Limb (tissue), 2 donors: ENCODE measurements at regions not wholly inside any gene's neighbourhood (a gene's known extent, or its start where the extent isn't known, plus 50 kb on each side); places are given as distances from the start of the nearest gene placed in this dataset.
"Not testable (repeated sequence)": the region's sequence is repeated elsewhere in the genome, so short reads cannot be mapped to it uniquely, and the experiment has no call there.

Experiments used
- DNase-seq, 2 donors: peaks; one replicate each; pipeline ENCODE4 v3.0.0-alpha.2; 2016; ENCODE audit errors: extremely low spot score in 2 of 2

DNA sequence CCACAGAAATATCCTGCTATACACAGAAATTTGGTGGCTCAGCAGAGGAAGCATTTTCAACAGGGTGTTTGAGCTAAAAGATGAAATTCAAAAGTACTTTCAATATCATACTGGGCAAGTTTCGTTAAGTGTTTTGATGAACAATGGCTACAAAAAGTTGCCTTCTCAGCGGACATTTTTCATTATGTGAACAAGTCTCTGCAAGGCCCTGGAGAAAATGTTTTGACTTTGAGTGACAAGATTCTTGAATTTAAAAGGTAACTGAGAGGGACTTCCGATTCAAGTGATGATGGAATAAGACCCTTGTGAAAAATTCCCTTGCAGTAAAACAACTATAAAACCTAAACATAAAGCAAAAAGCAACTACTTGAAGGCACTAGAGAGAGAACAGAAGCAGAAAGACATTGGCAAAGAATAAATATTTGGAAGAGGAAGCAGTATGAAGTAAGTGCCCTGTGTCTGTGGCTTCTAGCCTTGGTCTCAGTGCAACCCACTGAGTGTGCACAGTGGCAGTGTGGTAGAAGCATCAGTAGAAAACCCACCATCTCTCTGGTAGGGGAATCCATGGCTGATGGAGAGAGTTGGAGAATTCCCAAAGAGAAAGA is 62.5 kb upstream of the NAMPT start:
- DNase-seq, result no peak

DNA sequence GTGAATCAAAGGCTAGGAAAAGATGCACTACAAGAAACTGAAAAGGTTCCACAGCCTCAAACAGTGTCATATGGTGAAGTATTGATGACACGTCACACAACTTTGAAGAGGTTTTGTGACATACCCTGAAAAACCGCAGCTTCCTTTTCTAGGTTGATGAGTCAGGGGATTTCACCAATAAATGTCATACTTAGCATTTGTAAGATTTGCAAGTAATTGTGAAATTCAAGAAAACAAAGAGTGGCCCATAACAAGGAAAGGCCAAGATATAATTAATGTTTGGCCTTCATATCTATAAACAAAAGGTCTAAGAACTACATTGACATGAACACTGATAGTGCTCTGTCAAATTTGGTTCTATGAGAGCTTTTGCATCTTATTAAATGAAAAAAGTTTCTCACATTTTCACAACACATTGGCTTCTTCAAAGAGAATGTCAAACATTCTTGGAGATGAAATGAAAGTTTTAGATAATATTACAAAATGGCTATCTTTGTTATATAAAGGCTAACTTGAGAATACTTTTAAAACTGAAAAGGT is 62.0 kb upstream of the NAMPT start:
- DNase-seq, result no peak

DNA sequence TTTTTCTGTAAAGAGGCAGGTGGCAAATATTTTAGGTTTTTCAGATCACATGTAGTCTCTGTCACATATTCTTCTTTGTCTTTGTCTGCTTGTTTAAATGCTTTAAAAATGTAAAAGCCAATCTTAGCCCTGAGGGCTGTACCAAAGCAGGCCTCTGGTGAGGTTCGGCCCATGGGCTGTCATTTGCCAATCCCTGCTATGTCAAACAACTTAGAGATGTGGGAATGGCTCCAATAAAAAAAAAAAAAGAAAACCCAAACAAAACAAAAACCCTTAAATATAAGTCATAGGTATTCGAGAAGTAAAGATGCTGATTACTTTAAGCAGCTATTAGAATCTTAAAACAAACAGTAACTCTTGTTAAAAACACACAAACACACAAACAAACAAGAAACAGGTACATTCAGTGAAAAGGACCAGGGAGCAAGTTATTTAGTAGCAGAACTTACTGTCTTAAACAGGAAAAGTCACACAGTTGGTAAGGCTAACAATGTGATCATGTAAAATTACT is 61.4 kb upstream of the NAMPT start:
- DNase-seq, result no peak

DNA sequence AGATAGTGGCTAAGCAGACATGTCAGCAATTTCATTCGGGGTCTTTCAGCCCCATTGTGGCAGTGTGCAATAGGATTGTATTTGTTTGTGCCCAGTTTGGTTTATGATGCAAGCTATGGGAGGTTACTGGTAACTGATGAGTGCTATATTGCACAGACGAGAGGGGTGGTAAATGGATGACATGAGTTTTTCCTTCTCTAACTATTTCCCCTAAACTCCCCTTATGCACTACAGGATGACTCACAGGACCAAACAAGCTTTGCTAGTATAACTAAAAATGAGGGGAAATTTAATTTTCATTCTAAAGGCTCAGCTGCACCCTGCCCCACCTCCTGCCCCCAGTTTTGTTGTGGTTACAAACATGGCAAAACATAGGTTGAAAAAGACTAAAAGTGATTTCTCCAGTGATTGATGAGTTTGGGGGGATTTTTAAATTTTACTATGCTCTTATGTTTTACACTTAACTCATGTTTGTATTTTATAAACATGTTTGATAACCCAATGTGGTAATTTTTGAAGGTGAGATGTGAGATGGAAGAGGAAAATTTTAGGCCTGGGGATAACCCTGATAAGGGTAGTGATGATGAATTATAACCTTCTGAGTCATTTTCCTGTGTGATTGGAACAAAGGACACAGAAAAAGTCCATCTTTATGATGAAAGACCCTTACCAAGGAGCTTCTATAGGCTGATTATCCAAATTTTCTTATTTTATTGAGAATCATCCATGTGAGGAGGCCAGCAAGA is 60.8 kb upstream of the NAMPT start:
- DNase-seq, result no peak

DNA sequence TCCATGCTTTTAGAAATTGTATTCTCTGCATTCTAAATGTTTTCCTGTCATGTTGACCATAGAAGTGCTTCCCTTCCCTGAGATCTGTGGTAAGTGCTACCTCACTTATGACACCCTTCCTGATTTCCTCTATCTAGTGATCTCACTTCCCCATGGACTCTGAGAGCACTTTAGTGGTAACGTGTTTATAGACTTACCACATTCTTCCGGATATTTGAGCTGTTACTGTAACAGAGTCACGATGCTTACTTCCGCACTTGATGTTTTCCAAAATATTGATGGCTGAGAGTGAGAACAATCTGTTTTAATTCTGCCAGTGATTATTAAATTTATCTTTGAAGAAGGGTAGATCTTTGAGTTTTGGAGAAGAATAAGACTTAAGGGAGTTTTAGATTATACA is 60.1 kb upstream of the NAMPT start:
- no peak for DNase-seq

DNA sequence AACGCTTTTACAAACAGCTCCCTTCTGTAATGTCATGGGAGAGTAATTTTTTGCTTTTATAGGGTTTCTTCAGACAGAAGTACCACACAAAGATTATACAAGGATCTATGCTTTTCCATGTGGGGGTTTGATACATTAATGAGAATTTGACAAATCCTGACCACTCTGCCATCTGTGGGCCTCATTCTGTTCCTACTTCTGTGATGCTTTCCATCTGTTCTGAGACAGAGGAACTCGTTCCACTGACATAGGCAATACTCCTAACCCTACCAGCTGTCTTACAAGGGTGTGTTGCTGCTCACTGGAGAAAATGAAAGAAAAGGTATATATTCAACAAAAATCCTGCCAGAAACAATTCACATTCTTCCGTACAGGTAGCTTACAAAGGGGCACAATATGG is 59.4 kb upstream of the NAMPT start:
- DNase-seq, result no peak

DNA sequence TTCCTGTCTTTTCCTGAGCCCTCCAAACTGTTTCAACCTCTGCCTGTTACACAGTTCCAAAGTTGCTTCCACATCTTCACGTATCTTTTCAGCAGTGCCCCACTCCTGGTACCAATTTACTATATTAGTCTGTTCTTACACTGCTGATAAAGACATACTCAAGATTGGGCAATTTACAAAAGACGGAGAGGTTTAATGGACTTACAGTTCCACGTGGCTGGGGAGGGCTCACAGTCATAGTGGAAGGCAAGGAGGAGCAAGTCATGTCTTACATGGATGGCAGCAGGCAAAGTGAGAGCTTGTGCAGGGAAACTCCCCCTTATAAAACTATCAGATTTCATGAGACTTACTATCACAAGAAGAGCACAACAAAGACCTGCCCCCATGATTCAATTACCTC is 57.3 kb upstream of the NAMPT start:
- not testable (repeated sequence) for DNase-seq

DNA sequence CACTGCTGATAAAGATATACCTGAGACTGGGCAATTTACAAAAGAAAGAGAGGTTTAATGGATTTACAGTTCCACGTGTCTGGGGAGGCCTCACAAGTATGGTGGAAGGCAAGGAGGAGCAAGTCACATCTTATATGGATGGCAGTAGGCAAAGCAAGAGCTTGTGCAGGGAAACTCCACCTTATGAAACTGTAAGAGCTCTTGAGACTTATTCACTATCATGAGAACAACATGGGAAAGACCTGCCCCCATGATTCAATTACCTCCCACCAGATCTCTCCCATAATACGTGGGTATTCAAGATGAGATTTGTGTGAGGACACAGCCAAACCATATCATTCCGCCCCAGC is 55.4 kb upstream of the NAMPT start:
- not testable (repeated sequence) for DNase-seq

DNA sequence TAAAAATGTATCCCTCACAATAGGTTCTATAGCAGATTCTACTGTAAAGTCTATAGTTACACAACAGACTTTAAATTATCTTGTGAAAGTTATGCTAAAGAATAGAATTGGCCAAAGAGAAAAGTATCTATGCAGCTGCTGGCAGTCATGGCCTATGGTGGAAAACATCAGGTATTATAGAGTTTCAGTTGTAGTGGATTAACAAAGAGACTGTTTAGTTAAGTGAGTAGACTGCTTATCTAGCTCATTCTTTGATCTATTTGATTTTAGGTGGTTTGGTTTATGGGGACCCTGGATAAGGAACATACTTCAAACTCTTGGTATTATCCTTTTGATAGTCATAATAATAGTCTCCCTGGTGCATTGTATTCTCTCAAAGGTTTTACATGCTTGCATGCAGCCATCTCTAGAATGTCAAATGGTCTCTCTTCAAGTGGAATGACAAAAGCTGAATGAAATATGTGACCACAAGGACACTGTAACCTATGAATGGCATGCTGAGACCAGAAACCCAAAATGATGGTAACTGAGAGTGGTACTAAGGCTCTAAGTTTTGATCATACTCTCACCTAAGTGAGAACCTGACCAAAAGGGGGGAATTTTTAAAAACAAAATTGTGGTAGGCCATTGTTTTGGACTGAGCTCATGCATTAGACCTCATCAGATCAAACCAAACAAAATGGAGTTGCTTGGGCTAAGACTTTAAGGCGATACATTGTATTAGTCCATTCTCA is 54.9 kb upstream of the NAMPT start:
- no peak for DNase-seq

DNA sequence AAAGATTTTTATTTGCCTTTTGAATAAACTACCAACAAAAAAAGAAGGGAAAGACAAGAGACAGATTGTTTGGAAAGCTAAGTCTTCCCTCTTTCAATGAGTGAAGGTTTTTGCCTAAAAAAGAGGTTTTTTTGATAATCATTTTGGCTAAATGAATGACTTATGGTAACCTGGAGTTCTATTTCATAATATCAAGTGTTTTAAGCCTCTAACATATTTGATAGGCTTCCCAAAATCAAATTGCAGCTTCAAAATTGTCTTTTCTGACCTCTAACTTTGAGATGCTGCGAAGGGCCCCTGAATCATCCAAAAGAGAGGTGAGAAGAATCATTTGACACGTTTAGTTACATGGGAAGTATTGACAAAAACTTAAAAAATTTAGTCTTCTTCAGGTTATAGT is 53.0 kb upstream of the NAMPT start:
- no peak for DNase-seq

DNA sequence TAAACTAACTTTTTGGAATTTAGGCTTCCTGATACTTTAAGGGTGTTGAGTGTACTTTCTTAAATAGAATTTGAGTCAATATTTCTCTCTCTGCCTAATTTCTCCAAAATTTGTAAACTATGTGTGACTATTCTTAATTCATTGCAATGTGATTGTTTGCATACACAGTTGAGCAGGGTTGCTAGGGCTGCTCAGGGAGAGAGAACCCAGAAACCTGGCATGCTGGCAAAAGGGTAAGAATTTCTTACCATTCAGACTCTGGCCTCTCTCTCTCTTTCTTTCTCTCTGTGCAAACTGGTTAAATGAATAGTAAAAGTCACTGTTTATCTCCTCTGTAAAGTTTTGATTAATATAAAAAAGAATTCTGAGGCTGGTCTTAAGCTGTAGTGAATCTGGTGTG is 51.0 kb upstream of the NAMPT start:
- no peak for DNase-seq
